Stimulated activated effector memory CD8-positive, alpha-beta T cell treated with anti-CD3 and anti-CD28 coated beads, Interleukin-12 subunit alpha, Interleukin-12 subunit beta, amount 100 ng/mL, for 72 hours (primary cell): ENCODE measurements at regions not wholly inside any gene's neighbourhood (a gene's known extent, or its start where the extent isn't known, plus 50 kb on each side); places are given as distances from the start of the nearest gene placed in this dataset.
A peak's percentile ranks its signal among the peaks of the same experiment; 100 is the strongest.
"Not testable (repeated sequence)": the region's sequence is repeated elsewhere in the genome, so short reads cannot be mapped to it uniquely, and the experiment has no call there.

Experiments used
- ATAC-seq: fragments of 150-1000 bp; cut with Tn5 transposase; 2 replicates; pipeline ENCODE4 v1.10.0; 2021
- DNase-seq, 2 donors: peaks; one replicate each; pipeline ENCODE4 v3.0.0; 2021 to 2022; ENCODE audit warnings: low spot score in 2 of 2
- H3K27ac Mint-ChIP-seq: one replicate; pipeline ENCODE4 v1.8.0; 2022; ENCODE audit warnings: mild to moderate bottlenecking, mixed read lengths
- H3K36me3 Mint-ChIP-seq: one replicate; pipeline ENCODE4 v1.8.0; 2022; ENCODE audit warnings: mild to moderate bottlenecking, mixed read lengths
- H3K4me1 Mint-ChIP-seq: one replicate; pipeline ENCODE4 v1.8.0; 2022; ENCODE audit warnings: mixed read lengths
- H3K4me3 Mint-ChIP-seq: one replicate; pipeline ENCODE4 v1.8.0; 2022; ENCODE audit warnings: mild to moderate bottlenecking, mixed read lengths
- H3K9me3 Mint-ChIP-seq: one replicate; pipeline ENCODE4 v1.8.0; 2022; ENCODE audit warnings: mixed read lengths

GRCh38 chr5:145056800-145057199 is 778.3 kb downstream of the PRELID2 start:
- H3K9me3 Mint-ChIP-seq, result no peaks in the 10 kb centered on the region
- DNase-seq (no peak), ATAC-seq (peak; percentile 81)
- H3K36me3 Mint-ChIP-seq, result no peaks in the 10 kb centered on the region
- no peaks in the 10 kb centered on the region for H3K4me1 Mint-ChIP-seq
- H3K27ac Mint-ChIP-seq, result no peak overlapping the region
- H3K4me3 Mint-ChIP-seq, result no peak overlapping the region

GRCh38 chr5:145050181-145050580 is 785.0 kb downstream of the PRELID2 start:
- peaks cover 10% of the 10 kb centered on the region for H3K9me3 Mint-ChIP-seq
- no peaks in the 10 kb centered on the region for H3K36me3 Mint-ChIP-seq
- no peak overlapping the region for H3K4me3 Mint-ChIP-seq
- no peaks in the 10 kb centered on the region for H3K4me1 Mint-ChIP-seq
- no peak for DNase-seq
- no peak overlapping the region for H3K27ac Mint-ChIP-seq
- ATAC-seq, result no peak

- Mint-ChIP-seq H3K9me3 (peaks cover 12% of the 10 kb centered on the region), H3K36me3 (no peaks in the 10 kb centered on the region), H3K27ac (no peak overlapping the region), H3K4me1 (no peaks in the 10 kb centered on the region), H3K4me3 (no peak overlapping the region)
- ATAC-seq (no peak), DNase-seq (no peak)
These were observed 790.2 kb downstream of the PRELID2 start for GRCh38 chr5:145044970-145045369.

GRCh38 chr5:145028626-145029025 is 806.5 kb downstream of the PRELID2 start:
- no peaks in the 10 kb centered on the region for H3K36me3 Mint-ChIP-seq
- no peaks in the 10 kb centered on the region for H3K4me1 Mint-ChIP-seq
- DNase-seq, result no peak
- H3K4me3 Mint-ChIP-seq, result no peak overlapping the region
- ATAC-seq, result no peak
- H3K9me3 Mint-ChIP-seq, result peaks cover 15% of the 10 kb centered on the region
- H3K27ac Mint-ChIP-seq, result no peak overlapping the region

- ATAC-seq (no peak), DNase-seq (no peak)
- Mint-ChIP-seq H3K4me1 (no peaks in the 10 kb centered on the region), H3K4me3 (no peak overlapping the region), H3K9me3 (peaks cover 15% of the 10 kb centered on the region), H3K36me3 (no peaks in the 10 kb centered on the region), H3K27ac (no peak overlapping the region)
These were observed 807.9 kb downstream of the PRELID2 start for GRCh38 chr5:145027286-145027685.

- Mint-ChIP-seq H3K4me1 (no peaks in the 10 kb centered on the region), H3K4me3 (no peak overlapping the region), H3K9me3 (peaks cover 15% of the 10 kb centered on the region), H3K27ac (no peak overlapping the region), H3K36me3 (no peaks in the 10 kb centered on the region)
- no peak for ATAC-seq
- no peak for DNase-seq
These were observed 809.4 kb downstream of the PRELID2 start for GRCh38 chr5:145025775-145026174.

GRCh38 chr5:145015146-145015545 is 820.0 kb downstream of the PRELID2 start:
- ATAC-seq (no peak), DNase-seq (no peak)
- Mint-ChIP-seq H3K27ac (no peak overlapping the region), H3K36me3 (no peaks in the 10 kb centered on the region), H3K9me3 (peaks cover 12% of the 10 kb centered on the region), H3K4me3 (no peak overlapping the region), H3K4me1 (no peaks in the 10 kb centered on the region)

GRCh38 chr5:145014109-145014508 is 821.0 kb downstream of the PRELID2 start:
- DNase-seq (no peak), ATAC-seq (no peak)
- H3K4me1 Mint-ChIP-seq, result no peaks in the 10 kb centered on the region
- H3K9me3 Mint-ChIP-seq, result peaks cover 12% of the 10 kb centered on the region
- no peaks in the 10 kb centered on the region for H3K36me3 Mint-ChIP-seq
- H3K4me3 Mint-ChIP-seq, result no peak overlapping the region
- H3K27ac Mint-ChIP-seq, result no peak overlapping the region

- Mint-ChIP-seq H3K27ac (no peak overlapping the region), H3K9me3 (peaks cover 13% of the 10 kb centered on the region), H3K4me1 (no peaks in the 10 kb centered on the region), H3K4me3 (no peak overlapping the region), H3K36me3 (no peaks in the 10 kb centered on the region)
- DNase-seq (no peak), ATAC-seq (no peak)
These were observed 824.3 kb downstream of the PRELID2 start for GRCh38 chr5:145010834-145011233.

- no peaks in the 10 kb centered on the region for H3K36me3 Mint-ChIP-seq
- H3K4me1 Mint-ChIP-seq, result no peaks in the 10 kb centered on the region
- DNase-seq, result no peak
- peaks cover 11% of the 10 kb centered on the region for H3K9me3 Mint-ChIP-seq
- no peak overlapping the region for H3K4me3 Mint-ChIP-seq
- ATAC-seq, result no peak
- H3K27ac Mint-ChIP-seq, result no peak overlapping the region
These were observed 826.1 kb downstream of the PRELID2 start for GRCh38 chr5:145008876-145009530.

- not testable (repeated sequence) for H3K9me3 Mint-ChIP-seq, ATAC-seq, H3K4me1 Mint-ChIP-seq, H3K36me3 Mint-ChIP-seq, H3K4me3 Mint-ChIP-seq, DNase-seq, H3K27ac Mint-ChIP-seq
These were observed 823.7 kb downstream of the KCTD16 start for GRCh38 chr5:144994356-144994755.

GRCh38 chr5:144983101-144983500 is 812.4 kb downstream of the KCTD16 start:
- no peak overlapping the region for H3K27ac Mint-ChIP-seq
- DNase-seq (no peak), ATAC-seq (no peak)
- no peak overlapping the region for H3K4me3 Mint-ChIP-seq
- no peaks in the 10 kb centered on the region for H3K4me1 Mint-ChIP-seq
- peaks cover 7% of the 10 kb centered on the region for H3K9me3 Mint-ChIP-seq
- H3K36me3 Mint-ChIP-seq, result no peaks in the 10 kb centered on the region

GRCh38 chr5:144979516-144980264 is 809.0 kb downstream of the KCTD16 start:
- Mint-ChIP-seq H3K27ac (no peak overlapping the region), H3K4me3 (no peak overlapping the region)

GRCh38 chr5:144972317-144972716 is 801.6 kb downstream of the KCTD16 start:
- no peaks in the 10 kb centered on the region for H3K36me3 Mint-ChIP-seq
- ATAC-seq, result no peak
- H3K27ac Mint-ChIP-seq, result no peak overlapping the region
- no peak overlapping the region for H3K4me3 Mint-ChIP-seq
- H3K9me3 Mint-ChIP-seq, result peaks cover 19% of the 10 kb centered on the region
- DNase-seq, result no peak
- no peaks in the 10 kb centered on the region for H3K4me1 Mint-ChIP-seq

More at GRCh38 chr5:144979516-144980264, 809.0 kb downstream of the KCTD16 start:
- Mint-ChIP-seq H3K36me3 (no peaks in the 10 kb centered on the region), H3K4me1 (no peaks in the 10 kb centered on the region), H3K9me3 (peaks cover 9% of the 10 kb centered on the region)
- ATAC-seq (no peak), DNase-seq (no peak)

- no peak overlapping the region for H3K4me3 Mint-ChIP-seq
- ATAC-seq (no peak), DNase-seq (no peak)
- H3K27ac Mint-ChIP-seq, result no peak overlapping the region
- H3K4me1 Mint-ChIP-seq, result no peaks in the 10 kb centered on the region
- H3K36me3 Mint-ChIP-seq, result no peaks in the 10 kb centered on the region
- peaks cover 20% of the 10 kb centered on the region for H3K9me3 Mint-ChIP-seq
These were observed 800.6 kb downstream of the KCTD16 start for GRCh38 chr5:144971108-144971850.

- ATAC-seq (no peak), DNase-seq (no peak)
- peaks cover 25% of the 10 kb centered on the region for H3K9me3 Mint-ChIP-seq
- H3K36me3 Mint-ChIP-seq, result no peaks in the 10 kb centered on the region
- no peaks in the 10 kb centered on the region for H3K4me1 Mint-ChIP-seq
- no peak overlapping the region for H3K27ac Mint-ChIP-seq
- no peak overlapping the region for H3K4me3 Mint-ChIP-seq
These were observed 789.6 kb downstream of the KCTD16 start for GRCh38 chr5:144960296-144960695.
